RWPE1 (cell line): ENCODE measurements at regions not wholly inside any gene's neighbourhood (a gene's known extent, or its start where the extent isn't known, plus 50 kb on each side); places are given as distances from the start of the nearest gene placed in this dataset.

ENCODE experiments used
- CTCF ChIA-PET: fragments of 350-600 bp; sonication (Branson Sonifier 250); formaldehyde crosslinking; extraction: SDS; loops from one replicate; lab custom pipeline; 2021; lab: Yijun Ruan, JAX
- POLR2A ChIA-PET: fragments of 400-600 bp; formaldehyde crosslinking; extraction: SDS; loops from one replicate; lab custom pipeline; 2020; ENCODE audit warnings: antibody characterized with exemption; ENCODE audit not compliant: low non-redundant PET; lab: Yijun Ruan, JAX
- DNase-seq: peaks from one replicate; pipeline ENCODE4 v3.0.0; 2012; ENCODE audit warnings: low spot score
- H3K27ac ChIP-seq: fragments of 450-650 bp; 2 replicates; pipeline ENCODE4 v1.5.1; 2017
- TF ChIP-seq, protein P1 (sequence below): fragments of 450-650 bp; conservative IDR thresholded peaks from 2 replicates; pipeline ENCODE4 v1.5.1; 2017; ENCODE audit warnings: low read depth, mild to moderate bottlenecking

DNA sequence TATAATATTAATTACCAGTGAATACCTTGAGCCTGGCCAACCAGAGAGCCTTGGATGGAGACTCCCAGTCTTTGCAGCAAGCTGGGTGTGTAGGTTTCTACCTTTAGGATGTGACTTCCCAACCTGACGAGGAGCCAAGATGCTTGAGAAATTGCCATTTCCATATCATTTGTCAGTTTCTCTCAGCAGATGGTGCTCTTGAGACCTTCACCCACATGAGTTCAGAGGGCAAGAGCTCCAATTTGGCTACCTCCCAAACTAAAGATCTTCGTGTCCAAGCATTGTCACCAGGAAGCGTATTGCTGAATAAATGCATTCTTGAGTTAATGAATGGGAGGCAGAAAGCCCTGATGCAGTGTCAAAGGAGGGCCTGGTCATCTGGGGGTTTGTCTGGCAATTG is 106.4 kb upstream of the TBX5 start:
- TF ChIP-seq, protein P1, sequence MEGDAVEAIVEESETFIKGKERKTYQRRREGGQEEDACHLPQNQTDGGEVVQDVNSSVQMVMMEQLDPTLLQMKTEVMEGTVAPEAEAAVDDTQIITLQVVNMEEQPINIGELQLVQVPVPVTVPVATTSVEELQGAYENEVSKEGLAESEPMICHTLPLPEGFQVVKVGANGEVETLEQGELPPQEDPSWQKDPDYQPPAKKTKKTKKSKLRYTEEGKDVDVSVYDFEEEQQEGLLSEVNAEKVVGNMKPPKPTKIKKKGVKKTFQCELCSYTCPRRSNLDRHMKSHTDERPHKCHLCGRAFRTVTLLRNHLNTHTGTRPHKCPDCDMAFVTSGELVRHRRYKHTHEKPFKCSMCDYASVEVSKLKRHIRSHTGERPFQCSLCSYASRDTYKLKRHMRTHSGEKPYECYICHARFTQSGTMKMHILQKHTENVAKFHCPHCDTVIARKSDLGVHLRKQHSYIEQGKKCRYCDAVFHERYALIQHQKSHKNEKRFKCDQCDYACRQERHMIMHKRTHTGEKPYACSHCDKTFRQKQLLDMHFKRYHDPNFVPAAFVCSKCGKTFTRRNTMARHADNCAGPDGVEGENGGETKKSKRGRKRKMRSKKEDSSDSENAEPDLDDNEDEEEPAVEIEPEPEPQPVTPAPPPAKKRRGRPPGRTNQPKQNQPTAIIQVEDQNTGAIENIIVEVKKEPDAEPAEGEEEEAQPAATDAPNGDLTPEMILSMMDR = no peak
- H3K27ac ChIP-seq = no peak overlapping the region
- CTCF ChIA-PET = interaction anchor here (0.6 kb wide), 1 partner anchor 19 kb away, joined by 5 read pairs; no protein-coding TSS in a partner anchor
- DNase-seq = no peak
- POLR2A ChIA-PET = no interaction called here

DNA sequence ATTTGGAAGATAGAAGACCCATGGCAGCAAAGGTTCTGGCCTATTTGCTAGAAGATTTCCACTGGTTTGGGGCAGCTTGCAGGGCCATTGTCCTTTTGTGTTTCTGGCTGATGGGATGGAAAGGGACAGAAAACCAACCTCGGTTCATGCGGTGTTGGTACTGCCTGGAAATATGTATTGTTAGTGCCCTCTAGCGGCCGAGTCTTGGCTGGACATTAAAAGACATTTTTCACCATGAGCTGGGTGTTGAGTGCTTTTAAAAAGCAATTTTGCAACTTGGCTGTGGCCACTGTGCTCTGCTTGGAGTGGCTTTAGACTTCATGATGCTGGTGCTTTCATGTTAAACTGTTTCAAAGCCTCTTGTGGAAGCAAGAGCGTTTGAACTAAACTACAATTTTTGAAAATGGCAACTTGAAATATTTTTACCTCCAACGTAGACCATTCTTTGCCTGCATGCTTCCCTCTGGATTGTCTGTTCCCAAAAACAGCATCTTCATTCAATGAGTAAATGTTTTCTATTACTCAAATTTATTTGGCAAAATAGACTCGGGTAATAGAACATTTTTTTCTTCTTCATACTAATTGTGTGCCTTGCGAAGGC is 102.7 kb upstream of the TBX5 start:
- POLR2A ChIA-PET = no interaction called here
- peak; percentile 59 for DNase-seq
- no peak overlapping the region for H3K27ac ChIP-seq
- TF ChIP-seq, protein P1 = peak; percentile 77
- CTCF ChIA-PET = interaction anchor here (0.5 to 2.7 kb wide), 8 partner anchors 10 to 1083 kb away, joined by 3 to 21 read pairs (median 3); no protein-coding TSS in a partner anchor

DNA sequence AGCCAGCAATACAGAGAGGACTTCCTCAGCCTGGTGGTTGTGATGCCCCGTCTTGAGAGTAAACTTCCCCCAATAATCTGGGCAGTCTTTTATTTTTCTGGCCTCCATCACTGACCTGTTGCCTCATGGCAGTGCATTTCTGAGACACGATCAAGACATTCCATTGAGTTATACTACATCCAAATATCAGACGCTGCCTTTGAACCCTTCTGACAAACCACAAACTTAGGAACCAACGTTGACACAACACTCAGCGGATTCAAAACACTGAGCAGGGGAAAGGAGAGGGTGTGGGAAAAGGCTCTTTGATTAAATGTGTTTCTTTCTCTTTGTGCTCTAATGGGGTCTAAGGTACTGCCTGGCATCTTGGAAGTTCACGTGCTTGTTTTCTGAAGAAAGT is 100.7 kb upstream of the TBX5 start:
- no peak for DNase-seq
- no peak overlapping the region for H3K27ac ChIP-seq
- ChIA-PET POLR2A (no interaction called here), CTCF (no interaction called here)
- TF ChIP-seq, protein P1 = no peak

DNA sequence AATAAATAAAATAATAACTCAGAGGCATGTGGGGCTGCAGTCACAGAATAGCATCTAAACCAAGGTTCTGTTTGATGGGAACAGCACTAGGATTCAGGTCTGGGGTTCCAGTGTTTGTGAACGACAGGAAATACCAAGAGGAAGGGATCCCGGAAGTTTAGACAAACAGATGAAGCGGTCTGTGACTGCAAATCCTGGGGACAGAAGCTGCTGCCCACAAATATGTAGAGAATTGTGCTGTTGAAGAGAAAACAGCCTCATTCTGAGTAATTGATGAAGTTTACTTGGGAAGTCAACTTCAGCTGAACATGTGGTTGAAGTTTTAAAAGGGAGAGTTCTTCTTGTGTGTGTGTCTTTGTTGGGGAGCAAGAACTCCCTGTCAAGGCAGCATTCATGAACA is 98.4 kb upstream of the TBX5 start:
- no peak for DNase-seq
- TF ChIP-seq, protein P1 = no peak
- CTCF ChIA-PET = no interaction called here
- POLR2A ChIA-PET = no interaction called here
- no peak overlapping the region for H3K27ac ChIP-seq

DNA sequence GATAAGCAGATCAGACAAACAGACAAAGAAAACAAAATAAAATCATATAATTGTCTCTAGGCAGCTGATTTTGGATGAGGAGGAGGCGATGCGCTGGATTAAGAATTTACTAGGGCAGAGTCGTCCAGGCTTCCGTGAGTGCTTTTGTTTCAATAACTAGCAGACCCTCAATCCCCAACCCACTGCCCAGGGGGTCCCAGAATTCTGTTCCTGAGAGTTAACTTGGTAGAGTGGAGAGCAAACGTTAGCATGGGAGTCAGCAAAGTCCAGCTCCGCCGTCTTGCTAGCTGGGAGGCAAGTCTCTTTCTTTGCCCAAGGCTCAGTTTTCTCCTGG is 95.5 kb upstream of the TBX5 start:
- H3K27ac ChIP-seq = no peak overlapping the region
- CTCF ChIA-PET = no interaction called here
- no peak for DNase-seq
- TF ChIP-seq, protein P1 = no peak
- POLR2A ChIA-PET = no interaction called here

DNA sequence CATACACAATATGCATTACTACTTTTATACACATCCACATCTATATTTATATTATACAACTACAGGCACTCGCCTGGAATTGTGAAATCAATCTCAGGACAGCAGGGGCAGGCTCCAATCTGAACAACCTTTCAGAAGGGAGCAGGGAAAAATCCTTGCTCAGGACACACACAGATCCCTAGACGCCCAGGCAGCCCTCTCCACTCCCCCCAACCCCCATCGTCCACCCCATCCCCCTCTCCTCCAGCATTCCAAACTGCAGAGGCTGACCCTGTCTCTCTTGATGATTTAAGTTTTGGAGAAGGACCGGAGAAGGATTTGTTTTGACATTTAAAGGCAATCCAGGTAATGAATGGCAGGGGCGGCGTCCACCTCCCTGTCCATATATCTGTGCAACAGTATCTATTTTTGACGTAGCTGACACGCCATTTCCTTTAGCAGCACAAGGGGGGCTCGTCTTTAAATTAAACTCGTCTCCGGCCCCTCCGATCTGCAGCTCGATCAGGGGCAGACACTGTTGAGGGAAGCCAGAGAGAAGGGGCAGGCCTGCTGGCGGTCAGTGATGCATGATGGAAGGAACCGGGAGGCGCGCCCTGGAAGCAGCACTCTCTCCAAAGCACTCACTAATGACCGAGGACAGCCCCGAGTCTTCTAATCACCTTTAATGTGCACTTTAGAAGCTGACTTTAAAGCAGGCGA is 95.0 kb upstream of the TBX5 start:
- POLR2A ChIA-PET = no interaction called here
- CTCF ChIA-PET = no interaction called here

More for the DNA sequence above, 95.0 kb upstream of the TBX5 start:
- DNase-seq = no peak
- TF ChIP-seq, protein P1 = no peak
- no peak overlapping the region for H3K27ac ChIP-seq
